Pancreas (tissue), 10 donors: ENCODE measurements at regions not wholly inside any gene's neighbourhood (a gene's known extent, or its start where the extent isn't known, plus 50 kb on each side); places are given as distances from the start of the nearest gene placed in this dataset.

ENCODE experiments used
- ATAC-seq, 4 donors: fragments of 200-7000 bp; cut with Tn5 transposase; one replicate each; pipeline versions ENCODE4 v1.8.0 to v1.9.1; 2020; ENCODE audit warnings: mild to moderate bottlenecking in 4 of 4, moderate library complexity in 4 of 4
- DNase-seq, 6 donors: peaks; one replicate each; pipeline ENCODE4 v3.0.0-alpha.2; 2020
- FAIRE-seq: peaks from 2 replicates; lab custom pipeline; 2012; peaks lifted over from hg19 to GRCh38; lab: Jason Lieb, UNC
- H3K27ac ChIP-seq, 4 donors: fragments of 200-600 bp; sonication (generic); 1 replicate in 3 of 4; 2 replicates in 1 of 4; pipeline versions ENCODE4 v1.5.0 to v1.8.0; 2020
- H3K27me3 ChIP-seq, 4 donors: fragments of 200-600 bp; one replicate each; pipeline ENCODE4 v1.8.0; 2021
- H3K36me3 ChIP-seq, 3 donors: fragments of 200-600 bp; sonication (generic) in 1 of 3; one replicate each; pipeline versions ENCODE4 v1.5.0 to v1.8.0; 2020 to 2021
- H3K4me1 ChIP-seq, 3 donors: fragments of 200-600 bp; one replicate each; pipeline ENCODE4 v1.8.0; 2021
- H3K4me3 ChIP-seq, 4 donors: fragments of 200-600 bp; sonication (generic) in 2 of 4; one replicate each; pipeline versions ENCODE4 v1.5.0 to v1.8.0; 2020 to 2021
- H3K9me3 ChIP-seq, 4 donors: fragments of 200-600 bp; one replicate each; pipeline ENCODE4 v1.8.0; 2021
- WGBS, 2 donors: extraction: QIAGEN DNeasy Blood & Tissue Kit; methylation state at CpG; one replicate each; pipeline ENCODE4 v1.1.7; 2013; 5-methylcytosine and 5-hydroxymethylcytosine counted together
- intact Hi-C, 3 donors: fragments of 100-400 bp; cut with DNase I; formaldehyde crosslinking; loops; one replicate each; pipeline versions ENCODE4 v1.11.1 to v1.14.2; 2022
- TF ChIP-seq, protein P1 (sequence below), 4 donors: fragments of 200-600 bp; sonication (generic) in 3 of 4; IDR thresholded peaks; one replicate each; pipeline versions ENCODE4 v1.5.0 to v1.8.0; 2021; ENCODE audit warnings: antibody characterized with exemption in 4 of 4
- donor health status: healthy with polysubstance abuse.
- donor health status: DM: no; HTN: no; CAD: no; lungs with moderate emphysema.
- donor health status: DM: no; HTN: no; CAD: no.
- donor health status: control.
- donor health status: control.
- donor health status: Bipolar disorder and iron deficiency.
- donor health status: DM: yes; HTN: yes; CAD: no.
- donor health status: DM: no; HTN: no; CAD: no.
- donor health status: DM: no; HTN: no; CAD: no.
- donor health status: DM: yes; HTN: yes; CAD: no.

DNA sequence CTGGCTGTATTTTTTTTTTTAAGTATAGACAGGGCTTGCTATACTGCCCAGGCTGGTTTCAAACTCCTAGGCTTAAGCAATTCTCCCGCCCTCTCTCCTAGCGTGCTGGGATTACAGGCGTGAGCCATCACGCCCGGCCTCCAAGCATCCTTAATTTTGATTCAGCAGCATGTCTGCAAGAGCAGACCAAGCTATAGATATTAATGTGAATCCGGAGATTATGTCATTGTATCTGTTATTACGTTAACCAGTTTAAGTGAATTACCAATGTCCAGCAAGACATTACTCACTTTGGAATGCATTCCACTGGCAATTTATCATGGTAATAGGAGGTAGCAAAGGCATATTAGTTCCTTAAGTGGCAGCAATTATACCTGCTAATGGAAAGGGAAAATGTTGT lies 179.7 kb downstream of the CHRM3 start:
- Histone ChIP-seq H3K4me1 (peaks cover 0 to 7% (median under 1%) of the 10 kb centered on the region in 3 donors), H3K36me3 (no peaks in the 10 kb centered on the region), H3K27me3 (no peaks in the 10 kb centered on the region), H3K9me3 (no peaks in the 10 kb centered on the region), H3K4me3 (no peak overlapping the region), H3K27ac (no peak overlapping the region)
- FAIRE-seq (no peak), ATAC-seq (no peak), DNase-seq (no peak)
- 78 to 81% methylated on average over 7 of the region's 7 CpGs for WGBS, 2 donors
- intact Hi-C loops, result no loop called here
- TF ChIP-seq, protein P1, sequence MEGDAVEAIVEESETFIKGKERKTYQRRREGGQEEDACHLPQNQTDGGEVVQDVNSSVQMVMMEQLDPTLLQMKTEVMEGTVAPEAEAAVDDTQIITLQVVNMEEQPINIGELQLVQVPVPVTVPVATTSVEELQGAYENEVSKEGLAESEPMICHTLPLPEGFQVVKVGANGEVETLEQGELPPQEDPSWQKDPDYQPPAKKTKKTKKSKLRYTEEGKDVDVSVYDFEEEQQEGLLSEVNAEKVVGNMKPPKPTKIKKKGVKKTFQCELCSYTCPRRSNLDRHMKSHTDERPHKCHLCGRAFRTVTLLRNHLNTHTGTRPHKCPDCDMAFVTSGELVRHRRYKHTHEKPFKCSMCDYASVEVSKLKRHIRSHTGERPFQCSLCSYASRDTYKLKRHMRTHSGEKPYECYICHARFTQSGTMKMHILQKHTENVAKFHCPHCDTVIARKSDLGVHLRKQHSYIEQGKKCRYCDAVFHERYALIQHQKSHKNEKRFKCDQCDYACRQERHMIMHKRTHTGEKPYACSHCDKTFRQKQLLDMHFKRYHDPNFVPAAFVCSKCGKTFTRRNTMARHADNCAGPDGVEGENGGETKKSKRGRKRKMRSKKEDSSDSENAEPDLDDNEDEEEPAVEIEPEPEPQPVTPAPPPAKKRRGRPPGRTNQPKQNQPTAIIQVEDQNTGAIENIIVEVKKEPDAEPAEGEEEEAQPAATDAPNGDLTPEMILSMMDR (IDR thresholded peaks at IDR 0.05), result no peak

DNA sequence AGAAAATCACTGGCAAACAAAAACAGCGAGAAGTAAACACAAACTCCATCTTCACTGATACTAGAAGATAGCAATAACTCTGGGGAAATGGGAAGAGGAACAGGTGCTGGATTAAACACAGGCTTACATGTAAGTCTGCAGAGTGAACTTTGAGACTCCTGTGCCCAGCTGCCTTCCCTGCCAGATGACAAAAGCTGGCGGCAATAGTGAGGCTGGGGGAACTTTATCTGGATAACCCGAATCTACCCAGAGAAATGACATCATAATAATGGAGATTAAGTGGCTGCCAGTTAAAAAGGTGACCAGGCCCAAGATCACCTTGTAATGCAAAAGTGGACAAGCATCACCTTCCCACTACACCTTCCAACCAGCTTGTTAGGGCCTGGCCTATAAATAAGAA lies 184.5 kb downstream of the CHRM3 start:
- FAIRE-seq, result no peak
- TF ChIP-seq, protein P1 (IDR thresholded peaks at IDR 0.05), result no peak
- WGBS, 2 donors, result 31 to 36% methylated on average over 3 of the region's 3 CpGs

DNA sequence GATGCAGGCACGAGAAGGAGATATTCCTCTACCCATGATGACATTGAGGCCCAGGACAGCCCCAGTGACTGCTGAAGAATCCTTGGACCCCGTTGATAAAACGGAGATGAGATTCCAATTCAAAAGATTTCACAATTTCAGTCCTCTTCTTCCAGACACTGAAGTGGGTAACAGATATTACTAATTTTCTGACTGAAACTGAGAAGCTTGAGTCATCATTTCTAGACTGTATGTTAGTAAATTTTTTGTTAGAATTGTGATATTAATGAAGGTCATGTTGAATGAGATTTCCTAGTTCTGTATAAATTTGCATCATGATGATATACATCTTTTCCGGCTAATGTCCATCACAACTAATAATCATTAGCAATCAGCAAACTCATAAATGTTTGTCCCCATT lies 185.8 kb downstream of the CHRM3 start:
- H3K36me3 ChIP-seq, result no peaks in the 10 kb centered on the region
- no peaks in the 10 kb centered on the region for H3K9me3 ChIP-seq
- H3K4me1 ChIP-seq, result peaks cover 0 to 14% (median 6%) of the 10 kb centered on the region in 3 donors
- 90 to 92% methylated on average over 4 of the region's 4 CpGs for WGBS, 2 donors
- TF ChIP-seq, protein P1 (IDR thresholded peaks at IDR 0.05), result no peak
- no peak for DNase-seq
- intact Hi-C loops, result no loop called here
- ATAC-seq, result no peak
- H3K4me3 ChIP-seq, result no peak overlapping the region
- no peak overlapping the region for H3K27ac ChIP-seq
- H3K27me3 ChIP-seq, result no peaks in the 10 kb centered on the region
- no peak for FAIRE-seq

More for the DNA sequence above, 184.5 kb downstream of the CHRM3 start:
- Histone ChIP-seq H3K4me3 (no peak overlapping the region), H3K4me1 (peaks cover 0 to 14% (median 6%) of the 10 kb centered on the region in 3 donors), H3K27me3 (no peaks in the 10 kb centered on the region), H3K27ac (peak overlapping the region in 1 of 4 donors; percentile 57), H3K9me3 (no peaks in the 10 kb centered on the region), H3K36me3 (no peaks in the 10 kb centered on the region)
- ATAC-seq, result peak; percentile 92 to 95 (median 94)
- intact Hi-C loops, result no loop called here
- peak in 4 of 6 donors; percentile 37 to 71 (median 59) for DNase-seq

DNA sequence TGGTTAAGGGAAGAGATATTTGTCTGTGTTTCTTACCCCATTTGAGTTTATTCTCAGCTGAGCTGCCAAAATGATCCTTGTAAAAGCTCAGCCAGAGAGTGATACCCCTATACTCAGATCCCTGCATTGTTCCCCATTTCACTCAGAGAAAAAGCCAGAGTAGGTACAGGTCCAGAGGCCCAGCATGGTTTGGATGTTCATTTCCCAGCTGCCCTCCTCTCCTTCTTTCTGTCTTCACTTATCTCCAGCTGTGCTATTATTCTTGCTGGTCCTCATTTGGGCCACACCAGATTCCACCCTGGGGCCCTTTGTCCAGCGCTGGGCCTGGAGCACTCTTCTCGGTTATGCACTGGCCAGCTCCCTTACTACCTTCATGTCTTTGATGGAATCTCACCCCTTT lies 187.7 kb downstream of the CHRM3 start:
- H3K9me3 ChIP-seq, result no peaks in the 10 kb centered on the region
- H3K4me3 ChIP-seq, result no peak overlapping the region
- H3K27ac ChIP-seq, result no peak overlapping the region
- WGBS, 2 donors, result 93 to 97% methylated on average over 2 of the region's 2 CpGs
- no peaks in the 10 kb centered on the region for H3K36me3 ChIP-seq
- intact Hi-C loops, result no loop called here
- DNase-seq, result no peak
- TF ChIP-seq, protein P1 (IDR thresholded peaks at IDR 0.05), result no peak
- no peaks in the 10 kb centered on the region for H3K27me3 ChIP-seq
- no peak for FAIRE-seq
- peaks cover 0 to 14% (median 6%) of the 10 kb centered on the region in 3 donors for H3K4me1 ChIP-seq
- no peak for ATAC-seq

DNA sequence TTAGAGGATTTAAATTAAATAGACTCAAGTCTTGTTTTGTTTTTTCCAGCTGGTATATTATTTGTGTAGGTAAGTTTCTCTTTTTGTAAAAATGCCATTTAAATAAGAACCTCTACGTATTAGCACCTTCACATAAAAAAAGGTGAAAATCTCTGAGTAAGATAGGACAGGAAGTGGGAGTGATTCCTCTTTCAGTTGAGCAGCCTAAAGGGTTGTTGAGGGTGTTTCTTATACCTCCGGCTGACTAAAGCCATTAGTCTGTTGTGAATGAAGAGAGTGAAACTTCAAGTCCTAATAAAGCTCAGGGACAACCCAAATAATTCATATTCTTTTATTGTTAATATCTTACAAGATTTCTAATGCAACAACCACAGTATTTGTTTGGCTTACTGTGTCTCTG lies 188.7 kb downstream of the CHRM3 start:
- TF ChIP-seq, protein P1 (IDR thresholded peaks at IDR 0.05), result no peak
- DNase-seq, result no peak
- FAIRE-seq, result no peak
- intact Hi-C loops, result no loop called here
- Histone ChIP-seq H3K27me3 (no peaks in the 10 kb centered on the region), H3K9me3 (no peaks in the 10 kb centered on the region), H3K27ac (no peak overlapping the region), H3K36me3 (no peaks in the 10 kb centered on the region), H3K4me3 (no peak overlapping the region), H3K4me1 (peaks cover 0 to 14% (median 6%) of the 10 kb centered on the region in 3 donors)
- no peak for ATAC-seq
- WGBS, 2 donors, result 92 to 95% methylated on average over 2 of the region's 2 CpGs
